SIG-M5 treated with dmso at 0.1 percent for 504 hours (cell line): ENCODE measurements at regions not wholly inside any gene's neighbourhood (a gene's known extent, or its start where the extent isn't known, plus 50 kb on each side); places are given as distances from the start of the nearest gene placed in this dataset.

Experiments
- DNase-seq: peaks from one replicate; lab custom pipeline; 2025; ENCODE audit not compliant: unreplicated experiment; lab: John Stamatoyannopoulos, UW

DNA sequence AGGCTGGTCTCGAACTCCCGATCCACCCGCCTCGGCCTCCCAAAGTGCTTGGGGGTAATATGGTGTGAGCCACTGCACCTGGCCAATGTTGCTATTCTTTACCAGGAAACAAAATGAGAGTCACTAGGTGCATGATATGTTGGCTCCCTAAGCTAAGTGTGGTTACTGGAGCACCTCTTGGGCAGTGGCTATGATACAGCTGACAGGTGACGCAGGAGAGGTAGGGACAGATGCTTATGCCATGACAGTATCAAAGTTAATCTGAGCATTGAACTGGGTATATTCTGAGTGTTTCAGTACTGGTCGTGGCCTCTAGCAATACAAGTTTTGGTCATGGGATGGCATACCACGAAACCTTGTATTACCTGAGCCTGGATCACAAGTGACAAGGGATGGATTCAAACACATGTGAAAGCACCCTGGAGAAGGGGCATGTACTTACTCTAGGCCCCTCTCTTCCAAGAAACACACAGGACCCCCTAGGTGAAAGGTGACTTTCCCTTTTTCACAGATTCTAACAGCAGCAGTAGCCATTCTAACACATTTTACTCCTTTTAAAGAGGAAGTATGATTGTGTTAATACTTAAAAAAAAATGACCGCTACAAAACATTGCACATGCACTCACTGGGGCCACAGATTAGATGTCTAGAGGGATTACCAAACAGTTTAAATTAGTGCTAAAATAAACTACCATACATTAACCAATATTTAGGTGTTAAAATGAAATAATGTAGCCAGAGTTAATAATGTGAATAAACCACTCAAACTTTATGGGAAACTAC is 467.3 kb downstream of the SHQ1 start:
- no peak for DNase-seq

DNA sequence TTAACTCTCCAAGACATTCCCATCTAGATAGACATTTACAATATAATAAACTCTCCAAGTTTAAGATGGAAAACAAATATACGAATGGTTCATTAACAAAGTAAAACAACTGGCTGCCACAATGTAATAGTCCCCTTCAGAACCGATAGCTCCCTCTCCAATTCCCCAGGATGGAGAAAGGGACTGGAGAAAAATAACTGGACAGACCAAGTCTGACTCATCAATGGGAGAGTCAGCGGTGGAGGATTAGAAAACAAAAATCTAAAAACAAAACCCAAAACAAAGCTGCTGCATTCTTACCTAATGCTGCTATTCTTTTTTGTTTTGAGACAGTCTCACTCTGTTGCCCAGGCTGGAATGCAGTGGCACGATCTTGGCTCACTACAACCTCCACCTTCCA is 468.1 kb downstream of the SHQ1 start:
- no peak for DNase-seq

DNA sequence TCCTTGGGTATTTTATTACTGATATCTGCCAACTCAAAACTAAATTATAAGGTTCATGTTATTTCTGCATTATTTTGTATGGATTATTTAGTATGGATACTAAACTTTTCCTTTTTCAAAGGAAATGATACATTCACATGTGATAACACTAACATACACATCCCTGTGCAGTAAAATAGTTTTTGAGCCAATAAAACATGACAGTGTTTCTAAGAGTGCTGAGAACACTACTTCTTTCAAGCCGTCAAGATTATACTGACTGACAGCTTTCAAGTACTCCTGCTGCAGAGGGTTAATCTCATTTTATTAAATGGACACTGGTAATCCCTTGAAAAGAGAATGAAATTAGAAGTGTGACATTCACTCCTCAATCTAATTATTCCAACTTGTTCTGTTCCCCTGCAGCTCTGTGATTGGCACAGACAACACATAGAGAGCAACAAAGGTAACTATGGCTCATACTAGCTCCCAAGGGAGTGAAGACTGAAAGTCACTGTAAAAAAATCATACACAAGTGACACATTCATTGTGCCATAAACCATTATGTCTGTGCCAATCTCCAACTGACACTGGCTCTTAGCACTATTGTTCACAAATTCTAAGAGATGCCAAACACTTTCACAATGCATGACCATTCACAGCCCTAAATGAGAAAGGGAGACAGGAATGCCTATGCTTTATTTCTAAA is 468.6 kb downstream of the SHQ1 start:
- DNase-seq = no peak

DNA sequence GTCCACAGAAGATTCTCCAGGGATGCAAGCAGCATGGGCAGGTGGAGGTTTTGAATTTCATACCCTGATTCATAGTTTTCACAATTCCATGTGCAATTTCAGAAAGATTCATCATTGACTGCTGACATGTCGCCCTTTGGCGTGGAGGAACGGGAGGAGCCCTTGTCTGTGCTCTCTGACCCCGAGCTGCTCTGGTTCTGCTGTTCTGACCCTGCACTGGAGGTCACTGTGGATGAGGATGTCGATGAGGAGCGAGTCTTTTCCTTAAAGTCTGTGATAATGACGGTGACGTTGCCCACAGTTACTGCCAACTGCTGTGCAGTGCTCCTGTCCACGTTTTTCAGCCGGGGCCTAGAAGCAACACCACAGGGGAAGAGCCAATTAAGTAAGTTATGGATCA is 470.0 kb downstream of the SHQ1 start:
- no peak for DNase-seq

DNA sequence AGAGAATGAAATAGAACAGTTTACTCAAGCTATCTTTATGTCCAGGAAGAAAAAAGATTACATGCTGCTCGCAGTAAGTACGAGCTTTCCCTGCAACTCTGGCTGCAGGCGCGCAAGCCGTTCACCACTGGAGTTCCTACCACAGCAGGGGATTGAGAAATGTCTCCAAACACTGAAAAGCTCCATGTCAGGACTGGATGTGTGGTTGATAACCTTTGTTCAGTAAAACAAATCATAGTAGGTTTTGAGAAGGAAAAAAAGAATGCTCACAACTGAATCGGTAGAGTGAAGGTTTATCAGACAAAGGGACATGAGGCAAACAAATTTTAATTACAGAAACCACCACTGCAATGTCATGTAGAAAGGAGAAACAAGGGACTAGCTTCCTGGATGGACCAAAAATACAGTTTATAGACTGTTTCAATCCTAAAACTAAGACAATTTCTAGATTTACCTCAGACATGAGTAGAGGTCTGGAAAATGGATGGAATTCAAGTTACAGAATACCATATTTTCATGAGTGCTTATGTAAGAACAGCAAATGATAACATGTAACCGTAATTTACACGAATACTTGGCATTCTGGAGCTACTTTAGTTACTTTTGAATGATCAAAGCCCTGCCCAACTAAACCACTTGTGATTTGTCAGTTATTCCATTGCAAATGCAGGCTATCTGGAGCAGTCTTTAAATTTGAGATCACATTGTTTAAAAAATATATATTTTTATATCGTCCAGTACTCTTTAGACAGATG is 471.1 kb downstream of the SHQ1 start:
- no peak for DNase-seq

DNA sequence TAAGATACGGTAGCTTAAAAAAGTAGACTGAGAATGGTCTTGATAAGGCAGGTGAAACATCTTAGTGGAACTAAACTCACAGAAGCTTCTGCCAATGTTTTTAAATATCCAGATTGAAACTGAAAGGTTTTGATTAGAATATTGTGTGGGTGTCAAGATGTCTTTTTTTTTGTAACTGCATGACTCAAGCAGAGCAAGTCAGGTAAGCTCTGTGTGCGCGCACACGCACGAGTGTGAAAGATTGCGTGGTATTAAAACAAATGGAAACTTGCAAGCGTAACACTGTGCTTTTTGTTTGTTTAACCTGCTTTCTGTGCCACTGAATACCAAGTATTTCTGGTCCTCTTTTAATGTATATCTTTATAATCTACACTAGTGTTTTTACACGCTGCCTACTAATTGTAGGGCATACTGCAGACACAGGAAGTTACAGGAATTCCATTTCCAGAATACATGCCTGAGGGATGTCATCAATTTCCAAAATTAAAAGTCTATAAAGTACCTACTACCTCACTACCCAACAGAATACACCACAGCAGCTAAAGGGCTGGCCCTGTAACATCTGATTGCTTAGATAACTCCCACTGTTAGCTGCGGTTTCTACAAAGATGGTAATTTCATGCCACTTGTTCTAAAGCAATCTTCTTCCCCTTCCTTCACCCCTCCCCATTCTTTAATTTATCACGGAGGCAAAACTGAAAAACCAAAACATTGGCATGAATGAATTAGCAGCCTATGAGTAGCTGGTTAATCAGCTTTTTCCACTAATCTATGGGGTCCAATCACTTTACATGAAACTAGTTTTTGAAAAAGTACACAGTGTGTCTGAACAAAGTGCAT is 472.8 kb downstream of the SHQ1 start:
- DNase-seq = no peak

DNA sequence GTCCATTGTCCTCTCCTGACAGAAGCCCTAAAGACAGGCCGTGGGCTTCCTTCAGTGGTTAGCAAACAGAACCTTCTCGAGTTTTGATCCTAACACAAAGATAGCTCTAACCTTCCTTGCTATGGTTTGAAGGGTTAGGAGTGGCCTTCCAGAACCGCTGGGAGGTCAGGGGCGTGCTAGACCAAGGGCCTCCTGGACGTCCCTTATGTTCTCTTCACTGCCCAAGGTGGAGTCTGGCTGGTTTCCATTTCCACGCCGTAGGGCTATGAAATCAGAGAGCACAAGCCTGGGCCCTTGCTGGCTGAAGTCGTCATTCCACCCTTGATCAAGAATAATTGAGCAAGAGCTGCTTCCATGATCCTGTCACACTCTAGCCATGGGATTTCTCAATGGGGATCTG is 475.1 kb downstream of the SHQ1 start:
- DNase-seq = no peak

DNA sequence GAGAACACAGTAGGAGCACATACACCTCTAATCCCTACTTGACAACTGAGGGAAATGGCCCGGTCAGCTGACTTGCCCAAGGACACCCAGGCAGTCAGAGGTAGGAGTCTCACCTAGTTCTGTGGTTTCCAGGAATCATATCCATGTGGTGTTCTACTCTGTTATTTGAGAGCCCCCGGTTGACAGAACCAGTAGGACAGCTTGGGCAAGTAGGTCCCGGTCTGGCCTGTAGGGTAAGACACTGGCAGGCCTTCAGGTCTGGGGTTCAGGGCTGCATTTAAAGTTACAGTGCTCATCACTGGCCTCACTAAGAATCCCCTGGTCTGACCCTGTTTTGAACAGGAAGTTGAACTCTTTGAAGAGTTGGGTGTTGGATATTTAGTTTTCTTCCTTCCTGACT is 476.1 kb downstream of the SHQ1 start:
- DNase-seq = no peak

DNA sequence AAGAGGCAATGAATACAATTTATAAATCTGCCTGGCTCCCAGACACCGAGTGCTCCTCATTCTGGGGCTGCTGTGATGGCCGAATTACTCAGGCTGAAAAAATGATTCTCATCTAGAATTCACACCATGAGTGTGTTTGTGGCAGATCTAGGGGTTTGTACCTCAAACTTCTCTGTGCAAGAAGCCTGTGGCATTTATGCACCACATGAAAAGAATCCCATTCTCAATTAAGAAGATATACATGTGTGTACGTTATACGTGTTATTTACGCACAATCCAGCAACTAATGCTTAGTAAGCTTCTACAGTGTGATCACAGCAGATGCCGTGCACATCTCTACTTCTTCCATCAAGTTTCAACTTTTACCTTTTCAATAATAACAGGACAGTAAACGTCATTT is 476.8 kb downstream of the SHQ1 start:
- no peak for DNase-seq

DNA sequence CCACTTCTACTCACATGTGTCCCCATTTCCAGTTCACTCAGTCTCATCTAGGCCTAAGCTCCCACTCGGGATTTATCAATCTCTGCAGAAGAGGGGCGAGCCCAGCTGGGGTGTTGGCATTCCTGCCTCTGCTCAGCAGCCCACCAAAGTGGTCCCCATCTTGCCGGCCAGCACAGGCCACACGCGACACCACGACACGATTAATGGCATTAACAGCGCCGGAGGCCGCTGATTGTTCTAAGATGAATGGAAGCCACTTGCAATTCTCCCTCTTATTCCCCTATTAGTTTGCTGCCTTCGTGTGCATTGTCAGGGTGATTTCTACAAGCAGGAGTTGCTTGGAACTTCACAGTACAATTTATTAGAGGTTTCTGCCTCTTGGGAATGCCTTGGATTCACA is 477.3 kb downstream of the SHQ1 start:
- no peak for DNase-seq

DNA sequence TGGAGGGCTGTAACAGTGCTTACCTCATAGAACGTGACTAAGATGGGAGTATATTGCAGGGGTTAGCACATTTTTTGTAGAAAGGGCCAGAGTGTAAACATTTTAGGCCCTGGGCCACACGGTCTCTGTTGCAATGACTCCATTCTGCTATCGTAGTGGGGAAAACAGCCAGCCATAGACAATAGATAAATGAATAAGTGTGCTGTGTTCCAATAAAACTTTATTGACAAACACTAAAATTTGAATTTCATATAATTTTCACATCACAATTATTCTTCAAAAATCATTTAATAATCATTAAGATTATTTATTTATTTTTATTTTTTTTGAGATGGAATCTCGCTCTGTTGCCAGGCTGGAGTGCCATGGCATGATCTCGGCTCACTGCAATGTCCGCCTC is 478.6 kb downstream of the SHQ1 start:
- no peak for DNase-seq

DNA sequence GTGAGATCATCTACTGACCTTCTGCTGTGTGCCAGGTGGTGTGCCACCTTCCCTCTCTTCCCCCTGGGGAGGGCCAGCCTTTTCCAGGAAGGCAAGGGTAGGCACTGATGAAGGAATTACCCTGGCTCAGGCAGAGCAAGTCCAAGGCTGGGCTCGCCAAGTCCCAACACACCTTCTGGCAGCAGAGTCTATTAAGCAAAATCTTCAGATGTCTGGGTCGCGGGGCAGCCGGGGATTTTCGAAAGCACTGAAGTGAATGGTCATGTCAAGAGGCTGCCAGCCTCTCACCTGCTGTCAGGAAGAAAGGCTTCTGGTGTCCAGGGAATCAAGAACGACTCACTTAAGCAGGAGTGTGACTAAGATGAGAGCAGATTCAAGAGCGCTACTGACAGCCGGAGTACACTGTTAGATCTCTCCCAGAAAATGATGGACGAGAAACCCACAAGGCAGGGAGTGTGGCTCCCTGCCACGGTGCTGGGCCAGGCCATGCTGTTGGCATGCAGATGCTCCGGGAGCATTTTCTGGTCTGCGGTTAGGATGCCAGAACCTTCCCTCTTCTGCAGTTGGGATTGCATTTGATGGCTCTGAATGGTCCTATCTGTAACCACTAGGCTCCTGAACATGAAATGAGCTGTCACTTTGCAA is 479.8 kb downstream of the SHQ1 start:
- DNase-seq = no peak

DNA sequence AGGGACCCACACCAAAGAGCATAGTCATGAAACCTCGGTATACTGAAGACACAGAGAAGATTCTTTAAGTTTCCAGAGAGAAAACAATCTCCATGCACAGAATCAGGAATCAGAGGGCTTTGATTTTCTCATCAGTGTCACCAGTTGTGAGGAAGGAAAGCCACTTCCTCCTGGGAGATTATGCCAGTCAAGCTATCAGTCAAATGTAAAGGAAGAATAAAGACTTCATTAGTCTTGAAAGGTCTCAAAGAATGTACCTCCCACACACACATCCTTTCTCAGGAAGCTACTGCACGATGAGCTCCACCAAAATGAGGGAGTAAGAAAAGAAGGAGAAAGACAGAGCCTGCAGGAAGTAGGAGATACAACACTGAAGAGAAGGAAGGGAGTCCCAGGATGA is 486.3 kb downstream of the SHQ1 start:
- DNase-seq = no peak

DNA sequence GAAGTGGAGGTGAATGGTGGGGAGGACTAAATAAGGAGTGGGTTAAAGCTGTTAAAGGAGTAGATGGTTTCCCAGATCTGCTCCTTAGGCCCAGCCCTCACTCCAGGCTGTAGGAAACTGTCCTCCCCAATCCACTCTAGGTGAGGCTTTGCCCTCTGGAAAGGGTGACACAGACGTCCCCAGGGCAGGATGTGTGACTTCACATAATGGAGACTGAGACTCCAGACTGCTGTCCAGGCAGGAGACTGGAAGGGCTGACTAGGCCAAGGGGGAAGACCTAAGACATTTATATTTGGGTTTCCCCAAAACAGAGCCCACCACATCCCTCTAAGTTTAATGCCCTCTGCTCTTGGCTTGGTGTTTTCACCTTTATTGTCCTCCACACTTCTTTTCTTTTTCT is 488.5 kb downstream of the SHQ1 start:
- no peak for DNase-seq

DNA sequence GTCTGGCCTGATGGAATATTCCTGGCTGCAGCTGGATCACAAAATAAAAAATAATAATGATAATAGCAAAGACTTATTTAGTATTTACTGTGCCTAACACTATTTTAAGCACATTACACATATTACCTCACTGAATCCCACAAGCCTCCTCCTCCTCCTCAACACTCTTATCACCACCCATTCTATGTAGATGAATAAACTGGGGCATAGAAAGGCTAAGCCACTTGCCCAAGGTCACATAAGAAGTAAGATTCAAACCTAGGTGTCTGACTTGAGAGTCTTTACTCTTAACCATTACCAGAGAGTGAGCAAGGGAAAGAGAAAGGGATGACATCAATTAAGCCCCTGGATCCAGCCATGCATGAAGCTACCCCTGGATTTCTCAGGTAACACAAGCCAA is 493.1 kb downstream of the SHQ1 start:
- no peak for DNase-seq

DNA sequence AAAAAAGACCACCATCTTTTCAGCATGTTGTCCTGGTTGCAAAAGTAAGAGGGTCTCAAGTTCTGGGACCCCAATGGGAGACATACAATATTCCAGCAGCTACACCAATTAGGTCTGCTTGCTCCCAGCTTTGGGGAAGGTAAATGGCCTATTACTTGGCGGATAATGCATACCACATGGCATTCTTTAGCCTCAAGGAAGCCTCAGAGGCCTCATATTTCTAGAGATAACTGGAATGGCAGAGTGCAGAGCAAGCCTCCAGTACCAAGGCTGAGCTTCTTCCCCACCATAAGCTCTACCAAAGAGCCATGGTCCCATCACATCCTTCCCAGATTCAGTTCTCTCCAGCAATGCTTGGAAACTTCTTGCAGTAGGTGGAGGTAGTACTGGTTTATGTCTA is 493.8 kb downstream of the SHQ1 start:
- DNase-seq = no peak

DNA sequence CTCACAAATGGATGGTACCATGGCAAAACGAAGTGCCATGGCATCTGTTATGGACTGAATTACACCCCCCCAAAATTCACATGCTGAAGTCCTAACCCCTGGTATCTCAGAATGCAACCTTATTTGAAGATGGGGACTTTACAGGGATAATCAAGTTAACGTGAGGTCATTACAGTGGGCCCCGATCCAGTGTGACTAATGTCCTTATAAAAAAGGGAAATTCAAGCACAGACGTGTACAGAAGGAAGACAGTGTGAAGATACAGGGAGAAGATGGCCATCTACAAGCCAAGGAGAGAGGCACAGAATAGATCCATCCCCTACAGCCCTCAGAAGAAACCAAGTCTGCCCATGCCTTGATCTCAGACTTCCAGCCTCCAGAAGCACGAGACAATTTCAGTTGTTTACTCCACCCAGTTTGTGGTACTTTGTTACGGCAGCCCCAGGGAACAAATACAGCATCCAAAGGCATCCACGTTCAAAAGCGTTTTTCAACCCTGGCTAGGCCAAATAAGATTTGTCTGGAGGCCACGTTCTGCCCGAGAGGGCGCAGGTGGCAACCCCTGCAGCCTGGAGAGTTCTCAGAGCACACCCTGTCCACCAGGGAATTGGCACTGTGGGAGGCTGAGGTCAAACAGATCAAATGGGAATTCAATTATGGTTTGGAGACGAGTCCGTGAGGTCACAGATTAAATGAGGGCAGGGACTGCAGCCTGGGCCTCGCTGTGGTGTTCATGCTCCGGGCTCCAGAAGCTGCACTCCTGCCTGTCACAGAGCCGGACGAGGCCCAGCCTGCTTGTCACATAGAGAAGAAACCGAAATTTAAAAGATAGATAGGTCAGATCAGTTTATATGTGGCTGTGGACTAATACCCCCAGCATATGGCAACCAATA is 494.8 kb downstream of the SHQ1 start:
- no peak for DNase-seq

DNA sequence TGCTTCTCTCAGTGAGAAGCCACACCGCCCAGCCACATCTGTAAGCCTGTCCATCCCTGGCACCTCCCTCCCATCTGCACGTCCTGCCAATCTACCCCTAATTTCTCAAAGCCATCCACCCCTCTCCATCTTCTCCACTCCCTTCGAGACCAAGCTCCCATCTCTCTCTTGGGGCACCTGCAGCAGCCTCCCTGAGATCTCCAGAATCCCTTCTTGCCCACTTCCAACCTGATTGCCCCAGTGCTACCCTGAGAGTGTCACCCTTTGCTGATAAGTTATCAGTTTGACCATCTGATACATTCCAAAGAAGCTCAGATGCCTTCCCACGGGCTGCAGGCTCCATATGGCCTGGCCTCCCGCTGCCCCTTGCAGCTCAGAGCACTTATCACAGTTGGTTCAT is 496.1 kb downstream of the SHQ1 start:
- DNase-seq = no peak

DNA sequence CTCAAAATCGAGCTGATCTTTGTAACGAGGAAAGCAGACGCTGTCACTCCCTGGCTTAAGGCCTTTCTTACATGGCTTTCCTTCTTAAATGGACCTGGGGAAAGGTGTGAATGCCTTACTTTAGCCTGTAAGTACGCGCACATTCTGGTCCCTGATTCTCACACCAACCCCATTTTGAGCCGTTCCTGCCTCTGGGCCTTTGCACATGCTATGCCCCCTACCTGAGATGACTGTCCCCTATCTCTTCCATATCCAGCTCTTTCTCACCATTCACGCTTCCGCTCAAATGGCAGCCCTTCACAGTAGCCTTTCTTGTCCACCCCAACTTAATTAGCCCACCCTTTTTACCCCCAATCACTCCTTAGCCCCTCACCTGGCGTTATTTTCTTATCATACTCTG is 496.7 kb downstream of the SHQ1 start:
- no peak for DNase-seq
